ENCODE measurements at regions not wholly inside any gene's neighbourhood (a gene's known extent, or its start where the extent isn't known, plus 50 kb on each side); places are given as distances from the start of the nearest gene placed in this dataset.

GRCh38 chr3:160108362-160108761 is 116.9 kb upstream of the C3orf80 start:
- no peak overlapping the region for H3K27ac Mint-ChIP-seq (ENCODE audit: unreplicated experiment)
- TF ChIP-seq CTCF (conservative IDR thresholded peaks at IDR 0.05), result no peak

GRCh38 chr3:160112481-160112880 is 112.7 kb upstream of the C3orf80 start:
- peaks cover 10% of the 10 kb centered on the region for H3K4me1 Mint-ChIP-seq
- H3K9me3 Mint-ChIP-seq, result peaks cover 3% of the 10 kb centered on the region
- no peak overlapping the region for H3K27ac Mint-ChIP-seq (ENCODE audit: unreplicated experiment)
- H3K36me3 Mint-ChIP-seq (ENCODE audit: low read depth), result no peaks in the 10 kb centered on the region
- TF ChIP-seq CTCF (conservative IDR thresholded peaks at IDR 0.05), result no peak
- DNase-seq (ENCODE audit: low read depth, low spot score), result no peak
- H3K4me3 Mint-ChIP-seq, result no peak overlapping the region
- no peaks in the 10 kb centered on the region for H3K27me3 Mint-ChIP-seq (ENCODE audit: low read depth)

More at GRCh38 chr3:160108362-160108761, 116.9 kb upstream of the C3orf80 start:
- Mint-ChIP-seq H3K4me1 (peaks cover 10% of the 10 kb centered on the region), H3K36me3 (ENCODE audit: low read depth) (no peaks in the 10 kb centered on the region), H3K4me3 (no peak overlapping the region), H3K9me3 (no peaks in the 10 kb centered on the region), H3K27me3 (ENCODE audit: low read depth) (no peaks in the 10 kb centered on the region)
- DNase-seq (ENCODE audit: low read depth, low spot score), result no peak

- Mint-ChIP-seq H3K9me3 (peaks cover 3% of the 10 kb centered on the region), H3K27me3 (ENCODE audit: low read depth) (no peaks in the 10 kb centered on the region), H3K4me1 (peaks cover 10% of the 10 kb centered on the region), H3K36me3 (ENCODE audit: low read depth) (no peaks in the 10 kb centered on the region), H3K4me3 (no peak overlapping the region), H3K27ac (ENCODE audit: unreplicated experiment) (no peak overlapping the region)
- no peak for TF ChIP-seq CTCF (conservative IDR thresholded peaks at IDR 0.05)
- DNase-seq (ENCODE audit: low read depth, low spot score), result no peak
These were observed 112.2 kb upstream of the C3orf80 start for GRCh38 chr3:160112996-160113395.

GRCh38 chr3:160114355-160114995 is 110.7 kb upstream of the C3orf80 start:
- no peak overlapping the region for H3K27ac Mint-ChIP-seq (ENCODE audit: unreplicated experiment)
- H3K4me1 Mint-ChIP-seq, result no peaks in the 10 kb centered on the region
- H3K36me3 Mint-ChIP-seq (ENCODE audit: low read depth), result no peaks in the 10 kb centered on the region
- no peak for TF ChIP-seq CTCF (conservative IDR thresholded peaks at IDR 0.05)
- no peak for DNase-seq (ENCODE audit: low read depth, low spot score)
- no peak overlapping the region for H3K4me3 Mint-ChIP-seq
- peaks cover 3% of the 10 kb centered on the region for H3K9me3 Mint-ChIP-seq
- H3K27me3 Mint-ChIP-seq (ENCODE audit: low read depth), result no peaks in the 10 kb centered on the region

- Mint-ChIP-seq H3K36me3 (ENCODE audit: low read depth) (peaks cover 3% of the 10 kb centered on the region), H3K9me3 (peaks cover 7% of the 10 kb centered on the region), H3K4me3 (no peak overlapping the region), H3K27ac (ENCODE audit: unreplicated experiment) (no peak overlapping the region), H3K4me1 (no peaks in the 10 kb centered on the region), H3K27me3 (ENCODE audit: low read depth) (no peaks in the 10 kb centered on the region)
- TF ChIP-seq CTCF (conservative IDR thresholded peaks at IDR 0.05), result no peak
- no peak for DNase-seq (ENCODE audit: low read depth, low spot score)
These were observed 109.8 kb upstream of the C3orf80 start for GRCh38 chr3:160115387-160115786.

Data from neural crest cell (in vitro differentiated cells).